ENCODE measurements at regions not wholly inside any gene's neighbourhood (a gene's known extent, or its start where the extent isn't known, plus 50 kb on each side); places are given as distances from the start of the nearest gene placed in this dataset.

- POLR2A ChIA-PET: no interaction called here
- CTCF ChIA-PET: no interaction called here
- H3K9me3 ChIP-seq (ENCODE audit: control insufficient read depth, insufficient read depth, low read depth, low read length): no peaks in the 10 kb centered on the region
- no peaks in the 10 kb centered on the region for H3K4me1 ChIP-seq (ENCODE audit: control insufficient read depth, insufficient read depth, low read length)
- H3K27ac ChIP-seq (ENCODE audit: extremely low read depth, low read depth, low read length): no peak overlapping the region
- TF ChIP-seq WT1 (tag by site-specific recombination; IDR thresholded peaks at IDR 0.05) (no peak), HOXA7 (CRISPR knock-in tag; IDR thresholded peaks at IDR 0.05; ENCODE audit: borderline replicate concordance) (no peak), SCRT1 (tag by site-specific recombination; IDR thresholded peaks at IDR 0.05; ENCODE audit: borderline replicate concordance) (no peak), KLF1 (tag by site-specific recombination; IDR thresholded peaks at IDR 0.05) (no peak)
- TF ChIP-seq, protein P1, sequence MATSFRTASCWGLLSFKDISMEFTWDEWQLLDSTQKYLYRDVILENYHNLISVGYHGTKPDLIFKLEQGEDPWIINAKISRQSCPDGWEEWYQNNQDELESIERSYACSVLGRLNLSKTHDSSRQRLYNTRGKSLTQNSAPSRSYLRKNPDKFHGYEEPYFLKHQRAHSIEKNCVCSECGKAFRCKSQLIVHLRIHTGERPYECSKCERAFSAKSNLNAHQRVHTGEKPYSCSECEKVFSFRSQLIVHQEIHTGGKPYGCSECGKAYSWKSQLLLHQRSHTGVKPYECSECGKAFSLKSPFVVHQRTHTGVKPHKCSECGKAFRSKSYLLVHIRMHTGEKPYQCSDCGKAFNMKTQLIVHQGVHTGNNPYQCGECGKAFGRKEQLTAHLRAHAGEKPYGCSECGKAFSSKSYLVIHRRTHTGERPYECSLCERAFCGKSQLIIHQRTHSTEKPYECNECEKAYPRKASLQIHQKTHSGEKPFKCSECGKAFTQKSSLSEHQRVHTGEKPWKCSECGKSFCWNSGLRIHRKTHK (tag by site-specific recombination; IDR thresholded peaks at IDR 0.05): no peak
- TF ChIP-seq, protein P2, sequence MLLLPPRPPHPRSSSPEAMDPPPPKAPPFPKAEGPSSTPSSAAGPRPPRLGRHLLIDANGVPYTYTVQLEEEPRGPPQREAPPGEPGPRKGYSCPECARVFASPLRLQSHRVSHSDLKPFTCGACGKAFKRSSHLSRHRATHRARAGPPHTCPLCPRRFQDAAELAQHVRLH (tag by site-specific recombination; IDR thresholded peaks at IDR 0.05): no peak
- H3K4me3 ChIP-seq (ENCODE audit: low read depth, low read length): no peak overlapping the region
- H3K36me3 ChIP-seq (ENCODE audit: control insufficient read depth in 2 of 2, insufficient read depth in 1 of 2, low read length in 2 of 2): no peaks in the 10 kb centered on the region
These were observed 974.4 kb downstream of the BCL11B start for GRCh38 chr14:98297567-98297966.

DNA sequence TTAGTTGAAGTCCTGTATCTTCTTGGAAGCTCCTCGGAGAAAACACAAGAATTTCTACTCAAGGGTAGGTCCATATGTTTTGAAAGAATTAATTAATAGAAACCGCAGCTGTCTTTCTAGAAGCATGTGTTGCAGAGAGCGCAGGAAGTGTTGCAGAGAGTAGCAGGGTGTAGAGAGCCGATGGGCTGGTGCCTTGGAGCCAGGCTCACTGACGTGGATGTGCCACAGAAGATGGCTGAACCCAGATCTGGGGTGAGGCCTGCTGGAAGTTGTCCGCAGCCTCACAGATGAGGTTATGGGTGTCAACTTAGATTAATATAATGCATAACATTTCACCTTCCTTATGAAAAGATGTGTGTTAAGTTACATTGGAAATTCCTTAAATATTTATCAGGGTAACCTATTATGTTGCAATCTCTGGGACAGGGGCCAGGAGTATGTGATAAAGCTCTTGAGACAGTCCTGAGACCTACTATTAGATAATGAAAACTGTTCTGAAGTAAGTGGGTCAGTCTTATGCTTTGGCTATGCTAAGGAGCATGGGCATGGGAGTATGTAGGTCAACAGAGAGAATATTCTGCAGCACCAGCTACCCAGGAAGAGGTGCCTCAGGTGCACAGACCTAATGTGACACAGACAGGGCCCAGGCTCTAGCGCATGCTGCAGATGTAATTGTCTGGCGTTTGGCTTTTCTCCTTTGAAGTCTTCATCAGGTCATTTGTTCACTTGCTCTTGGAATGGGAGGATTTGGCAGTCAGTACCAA, 973.3 kb downstream of the BCL11B start:
- Histone ChIP-seq H3K9me3 (ENCODE audit: control insufficient read depth, insufficient read depth, low read depth, low read length) (no peaks in the 10 kb centered on the region), H3K4me1 (ENCODE audit: control insufficient read depth, insufficient read depth, low read length) (no peaks in the 10 kb centered on the region), H3K36me3 (ENCODE audit: control insufficient read depth in 2 of 2, insufficient read depth in 1 of 2, low read length in 2 of 2) (no peaks in the 10 kb centered on the region), H3K4me3 (ENCODE audit: low read depth, low read length) (no peak overlapping the region), H3K27ac (ENCODE audit: extremely low read depth, low read depth, low read length) (no peak overlapping the region)
- POLR2A ChIA-PET: no interaction called here
- CTCF ChIA-PET: interaction anchor here (0.7 kb wide), 1 partner anchor 895 kb away, joined by 4 read pairs; no protein-coding TSS in a partner anchor
- TF ChIP-seq SCRT1 (tag by site-specific recombination; IDR thresholded peaks at IDR 0.05; ENCODE audit: borderline replicate concordance) (no peak), ZNF837 (tag by site-specific recombination; IDR thresholded peaks at IDR 0.05) (no peak), ZNF416 (tag by site-specific recombination; IDR thresholded peaks at IDR 0.05) (no peak), KLF17 (tag by site-specific recombination; IDR thresholded peaks at IDR 0.05) (no peak), ELK4 (IDR thresholded peaks at IDR 0.05; ENCODE audit: borderline replicate concordance, low read depth, low read length) (no peak), OSR2 (tag by site-specific recombination; IDR thresholded peaks at IDR 0.05) (no peak), TCF7L2 (IDR thresholded peaks at IDR 0.05; ENCODE audit: borderline replicate concordance, low read depth, low read length) (no peak), ZNF174 (tag by site-specific recombination; IDR thresholded peaks at IDR 0.05) (no peak)
- TF ChIP-seq, protein P3, sequence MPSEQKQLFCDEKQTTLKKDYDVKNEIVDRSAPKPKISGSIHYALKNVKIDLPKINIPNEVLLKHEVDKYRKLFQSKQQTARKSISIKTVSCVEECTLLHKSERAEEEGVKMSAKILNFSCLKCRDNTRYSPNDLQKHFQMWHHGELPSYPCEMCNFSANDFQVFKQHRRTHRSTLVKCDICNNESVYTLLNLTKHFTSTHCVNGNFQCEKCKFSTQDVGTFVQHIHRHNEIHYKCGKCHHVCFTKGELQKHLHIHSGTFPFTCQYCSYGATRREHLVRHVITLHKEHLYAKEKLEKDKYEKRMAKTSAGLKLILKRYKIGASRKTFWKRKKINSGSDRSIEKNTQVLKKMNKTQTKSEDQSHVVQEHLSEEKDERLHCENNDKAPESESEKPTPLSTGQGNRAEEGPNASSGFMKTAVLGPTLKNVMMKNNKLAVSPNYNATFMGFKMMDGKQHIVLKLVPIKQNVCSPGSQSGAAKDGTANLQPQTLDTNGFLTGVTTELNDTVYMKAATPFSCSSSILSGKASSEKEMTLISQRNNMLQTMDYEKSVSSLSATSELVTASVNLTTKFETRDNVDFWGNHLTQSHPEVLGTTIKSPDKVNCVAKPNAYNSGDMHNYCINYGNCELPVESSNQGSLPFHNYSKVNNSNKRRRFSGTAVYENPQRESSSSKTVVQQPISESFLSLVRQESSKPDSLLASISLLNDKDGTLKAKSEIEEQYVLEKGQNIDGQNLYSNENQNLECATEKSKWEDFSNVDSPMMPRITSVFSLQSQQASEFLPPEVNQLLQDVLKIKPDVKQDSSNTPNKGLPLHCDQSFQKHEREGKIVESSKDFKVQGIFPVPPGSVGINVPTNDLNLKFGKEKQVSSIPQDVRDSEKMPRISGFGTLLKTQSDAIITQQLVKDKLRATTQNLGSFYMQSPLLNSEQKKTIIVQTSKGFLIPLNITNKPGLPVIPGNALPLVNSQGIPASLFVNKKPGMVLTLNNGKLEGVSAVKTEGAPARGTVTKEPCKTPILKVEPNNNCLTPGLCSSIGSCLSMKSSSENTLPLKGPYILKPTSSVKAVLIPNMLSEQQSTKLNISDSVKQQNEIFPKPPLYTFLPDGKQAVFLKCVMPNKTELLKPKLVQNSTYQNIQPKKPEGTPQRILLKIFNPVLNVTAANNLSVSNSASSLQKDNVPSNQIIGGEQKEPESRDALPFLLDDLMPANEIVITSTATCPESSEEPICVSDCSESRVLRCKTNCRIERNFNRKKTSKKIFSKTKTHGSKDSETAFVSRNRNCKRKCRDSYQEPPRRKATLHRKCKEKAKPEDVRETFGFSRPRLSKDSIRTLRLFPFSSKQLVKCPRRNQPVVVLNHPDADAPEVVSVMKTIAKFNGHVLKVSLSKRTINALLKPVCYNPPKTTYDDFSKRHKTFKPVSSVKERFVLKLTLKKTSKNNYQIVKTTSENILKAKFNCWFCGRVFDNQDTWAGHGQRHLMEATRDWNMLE (tag by site-specific recombination; conservative IDR thresholded peaks at IDR 0.05; ENCODE audit: low read depth): no peak
